CD4-positive, alpha-beta T cell treated with Interleukin-17A for 1 hour (primary cell): ENCODE measurements at regions not wholly inside any gene's neighbourhood (a gene's known extent, or its start where the extent isn't known, plus 50 kb on each side); places are given as distances from the start of the nearest gene placed in this dataset.

Experiments used
- DNase-seq: peaks from one replicate; pipeline ENCODE4 v3.0.0-alpha.2; 2020

DNA sequence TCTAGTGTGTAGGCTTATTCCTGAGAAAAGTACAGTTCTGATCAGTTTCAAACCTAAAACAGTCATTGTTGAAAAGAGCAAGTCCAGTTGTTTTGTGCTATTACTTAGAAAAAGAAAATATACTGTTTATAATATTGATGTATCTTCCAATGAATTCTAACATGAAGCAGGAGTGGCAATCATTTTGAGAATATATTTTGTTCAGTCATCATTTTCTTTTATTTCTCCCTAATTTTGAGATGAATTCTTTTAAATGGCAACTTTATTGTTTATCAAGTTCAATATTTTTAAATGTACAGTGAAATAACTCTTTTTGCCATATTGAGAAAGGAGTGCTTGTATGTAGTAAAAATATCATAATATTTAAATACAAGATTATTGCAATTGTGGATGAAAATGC lies 862.2 kb upstream of the MDGA2 start:
- no peak for DNase-seq

DNA sequence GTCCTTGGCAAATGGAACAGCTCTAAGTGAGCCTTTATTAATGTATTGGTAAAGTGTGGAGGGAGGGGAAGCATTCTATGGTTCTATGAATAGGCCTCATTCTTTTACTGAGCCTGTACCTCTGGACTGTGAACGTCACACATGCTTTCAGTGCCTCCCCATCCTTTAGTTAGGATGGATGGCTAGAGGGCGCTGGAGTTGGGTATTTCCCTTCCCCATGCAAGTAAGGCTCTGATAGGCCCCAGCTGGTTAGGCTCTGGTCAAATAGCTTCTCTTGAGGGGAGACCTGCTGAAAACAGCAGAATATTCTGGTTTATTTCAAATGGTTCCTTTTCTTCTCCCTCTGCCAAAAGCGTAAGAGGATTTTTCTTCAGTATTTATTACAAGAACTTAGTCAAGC lies 860.9 kb upstream of the MDGA2 start:
- DNase-seq, result no peak

DNA sequence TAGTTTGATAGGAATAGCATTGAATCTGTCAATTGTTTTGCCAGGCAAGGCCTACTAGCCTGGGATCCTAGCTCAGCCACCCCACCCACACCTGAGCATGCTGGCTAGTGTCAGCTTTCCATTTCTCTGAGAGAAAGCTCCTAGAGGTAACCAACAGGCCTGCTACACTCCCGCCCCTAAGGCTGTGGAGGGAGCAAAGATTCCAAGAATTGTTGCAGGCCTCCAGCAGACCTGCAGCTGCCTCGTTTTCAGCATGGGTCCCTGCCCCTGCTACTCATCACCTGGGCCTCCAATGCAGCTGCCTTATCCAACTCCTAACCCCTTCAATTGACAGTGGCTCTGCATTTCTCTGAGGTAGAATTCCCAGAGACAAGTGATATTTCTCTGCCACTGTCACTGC lies 852.4 kb upstream of the MDGA2 start:
- DNase-seq, result no peak

GRCh38 chr14:48526307-48526706 lies 850.9 kb upstream of the MDGA2 start:
- DNase-seq, result no peak

- no peak for DNase-seq
Measured at GRCh38 chr14:48504921-48505320, 829.5 kb upstream of the MDGA2 start.

GRCh38 chr14:48490756-48491155 lies 815.4 kb upstream of the MDGA2 start:
- no peak for DNase-seq

DNA sequence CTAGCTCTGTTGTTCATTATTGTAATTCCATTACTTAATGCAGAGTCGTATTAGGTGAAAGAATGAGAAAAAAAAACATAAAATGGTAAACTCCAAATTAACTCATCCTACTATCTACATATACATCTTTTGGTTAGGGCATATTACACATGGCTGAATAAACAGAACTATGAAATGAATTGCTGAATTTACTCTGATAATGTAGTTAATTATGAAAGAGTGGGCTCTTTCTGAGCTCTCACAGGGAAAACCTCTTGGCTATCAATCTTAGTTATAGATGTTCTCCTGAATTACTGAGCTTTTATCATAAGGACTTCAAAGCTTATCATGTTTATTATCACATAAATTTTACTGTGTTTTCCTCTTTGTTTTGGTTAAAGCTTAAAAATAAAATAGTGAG lies 798.5 kb upstream of the MDGA2 start:
- no peak for DNase-seq

GRCh38 chr14:48456051-48456450 lies 780.6 kb upstream of the MDGA2 start:
- DNase-seq, result no peak

DNA sequence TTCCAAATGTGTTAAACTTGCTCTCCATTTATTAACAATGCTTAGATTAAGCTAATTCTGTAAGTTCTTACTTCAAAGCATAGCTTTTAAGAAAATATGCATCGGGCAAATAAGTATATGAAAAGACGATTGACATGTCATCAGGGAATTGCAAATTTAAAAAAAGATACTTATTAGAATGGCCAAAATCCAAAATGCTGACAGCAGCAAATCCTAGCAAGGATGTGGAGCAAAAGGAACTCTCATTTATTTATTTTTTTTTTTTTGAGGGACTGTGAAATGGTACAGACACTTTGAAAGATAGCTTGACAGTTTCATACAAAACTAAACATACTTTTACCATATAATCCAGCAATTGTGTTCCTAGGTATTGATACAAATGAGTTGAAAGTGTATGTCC lies 779.5 kb upstream of the MDGA2 start:
- no peak for DNase-seq

DNA sequence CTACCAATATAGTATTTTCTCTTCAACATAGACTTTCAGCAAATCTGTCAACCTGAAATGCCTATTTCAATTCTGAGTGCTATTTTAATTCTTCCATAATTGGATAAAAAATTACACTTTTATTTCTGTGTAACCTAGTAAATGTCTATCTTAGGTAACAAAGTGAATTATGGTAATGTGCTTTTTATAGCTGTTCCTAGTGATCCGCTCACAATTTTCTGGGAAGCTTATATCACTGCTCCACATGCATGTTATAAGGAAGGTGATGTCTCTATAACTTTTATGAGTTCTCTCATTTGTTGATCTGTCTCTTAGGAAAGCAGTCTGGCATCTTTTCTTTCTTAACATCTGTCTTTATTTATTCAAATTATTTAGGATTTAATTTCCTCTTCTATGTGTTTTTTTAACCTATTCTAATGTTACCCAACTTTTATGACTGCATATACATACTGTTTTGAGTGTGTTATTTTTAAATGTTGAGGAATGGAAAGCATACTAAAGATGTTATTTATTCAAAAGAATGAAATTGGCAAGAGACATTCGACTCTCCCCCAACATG lies 777.1 kb upstream of the MDGA2 start:
- DNase-seq, result no peak

DNA sequence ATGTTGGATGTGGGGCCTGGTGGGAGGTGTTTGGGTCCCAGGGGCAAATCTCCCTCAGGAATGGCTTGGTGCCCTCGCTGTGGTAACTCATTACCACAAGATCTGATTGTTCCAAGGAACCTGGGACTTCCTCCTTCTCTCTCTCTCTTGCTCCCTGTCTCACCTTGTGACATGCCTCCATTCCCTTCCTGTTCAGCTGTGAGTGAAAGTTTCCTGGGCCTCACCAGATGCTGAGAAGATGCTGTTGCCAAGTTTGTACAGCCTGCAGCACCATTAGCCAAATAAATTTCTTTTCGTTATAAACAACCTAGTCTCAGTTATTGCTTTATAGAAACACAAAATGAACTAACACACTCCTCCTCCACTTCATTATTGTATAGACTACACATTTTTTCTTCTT lies 759.8 kb upstream of the MDGA2 start:
- no peak for DNase-seq

DNA sequence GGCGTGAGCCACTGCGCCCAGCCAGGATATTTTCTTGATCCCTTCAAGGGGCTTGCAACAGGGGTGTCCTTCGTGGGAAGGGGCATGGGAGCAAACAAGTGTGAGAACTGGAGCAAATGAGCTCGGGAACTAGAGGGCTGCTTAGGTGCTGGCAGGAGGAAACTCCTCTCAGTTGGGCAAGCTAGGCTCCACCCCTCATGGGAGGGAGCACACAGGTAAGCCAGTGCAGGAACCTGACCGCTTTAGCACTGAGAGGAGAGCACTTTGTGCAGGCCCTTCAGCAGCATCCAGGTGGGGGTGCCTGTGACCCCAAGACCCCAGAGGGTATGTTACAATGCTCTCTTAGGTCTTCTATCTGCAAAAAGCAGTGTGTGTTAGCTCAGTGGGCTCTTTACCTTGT lies 755.4 kb upstream of the MDGA2 start:
- DNase-seq, result no peak

GRCh38 chr14:48429512-48429911 lies 754.1 kb upstream of the MDGA2 start:
- no peak for DNase-seq

DNA sequence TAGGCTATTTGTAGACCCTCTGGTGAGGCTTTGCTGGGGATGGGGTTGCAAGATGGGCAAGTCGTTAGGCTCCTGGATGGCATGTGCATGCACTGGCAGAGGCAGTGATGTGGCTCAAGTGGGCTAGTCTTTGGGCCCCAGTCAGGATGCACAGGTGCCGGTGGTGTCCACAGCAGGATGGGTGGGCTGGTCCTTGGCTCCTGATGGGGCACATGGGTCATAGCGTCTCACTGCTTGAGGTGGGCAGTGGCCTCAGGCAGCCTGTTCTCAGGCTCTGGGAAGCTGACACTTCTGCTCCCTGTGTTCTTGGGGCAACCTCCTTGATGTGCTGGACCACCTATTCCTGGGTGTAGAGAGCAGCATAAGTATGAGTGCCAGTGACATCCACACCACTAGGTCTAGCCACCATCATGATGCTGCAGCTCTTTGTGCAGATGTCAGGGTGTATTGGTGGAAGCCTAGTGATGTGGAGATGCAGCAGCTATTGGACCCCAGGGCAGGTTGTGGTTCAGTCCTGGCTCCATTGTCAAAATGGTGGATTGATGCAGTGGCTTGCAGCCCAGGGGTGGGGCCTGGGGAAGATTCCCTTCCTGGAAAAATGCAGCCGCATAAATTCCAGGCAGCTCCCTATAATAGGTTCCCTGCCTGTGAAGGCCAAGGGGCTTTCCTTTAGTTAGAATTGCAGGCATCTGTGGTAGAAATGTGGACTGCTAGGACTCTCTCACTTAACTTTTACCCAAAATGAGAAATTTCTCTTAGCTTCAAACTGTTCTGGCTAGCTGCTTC lies 742.5 kb upstream of the MDGA2 start:
- DNase-seq, result no peak

DNA sequence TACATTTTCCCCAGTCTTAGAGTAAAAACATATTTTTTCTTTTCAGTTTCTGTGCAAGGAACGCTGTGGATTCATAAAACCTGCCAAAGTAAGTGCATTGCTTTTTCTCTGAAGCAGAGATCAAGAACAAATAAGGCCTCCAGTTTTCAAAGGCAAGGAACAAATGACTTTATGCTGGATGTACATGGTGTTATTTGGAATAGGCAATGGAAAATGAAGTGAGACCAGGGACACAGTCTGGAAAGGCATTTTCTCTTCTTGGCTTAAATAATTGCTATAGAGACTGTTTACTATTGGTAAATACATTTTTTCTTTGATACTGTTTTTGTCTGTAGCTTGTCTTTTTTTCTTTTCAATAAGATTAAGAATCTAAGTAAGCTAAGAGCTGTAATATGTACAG lies 725.9 kb upstream of the MDGA2 start:
- no peak for DNase-seq

- no peak for DNase-seq
Measured at GRCh38 chr14:48398675-48399282, 723.4 kb upstream of the MDGA2 start.

GRCh38 chr14:48391661-48392060 lies 716.3 kb upstream of the MDGA2 start:
- no peak for DNase-seq

- DNase-seq, result no peak
Measured at GRCh38 chr14:48390346-48390745, 714.9 kb upstream of the MDGA2 start.

- no peak for DNase-seq
Measured at GRCh38 chr14:48384821-48385220, 709.4 kb upstream of the MDGA2 start.

GRCh38 chr14:48382961-48383360 lies 707.6 kb upstream of the MDGA2 start:
- no peak for DNase-seq

DNA sequence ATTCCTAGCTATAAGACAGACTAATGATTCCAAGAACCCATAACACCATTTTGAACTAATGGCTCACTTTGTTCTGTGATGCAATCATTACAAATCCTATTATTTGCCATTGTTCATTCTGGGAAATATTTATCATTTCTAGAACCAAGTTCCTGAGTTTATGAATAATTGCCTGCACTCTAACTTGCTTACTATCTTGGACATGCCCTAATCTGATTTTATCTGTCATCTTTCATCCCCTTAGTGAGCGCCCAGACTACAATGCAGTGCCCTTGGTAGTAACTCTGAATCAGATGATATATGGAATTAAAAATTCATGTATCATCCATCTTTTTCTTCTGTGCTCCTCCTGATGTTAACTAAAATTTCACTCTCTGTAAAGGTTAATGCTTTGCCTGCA lies 703.1 kb upstream of the MDGA2 start:
- no peak for DNase-seq

GRCh38 chr14:48373981-48374380 lies 698.6 kb upstream of the MDGA2 start:
- DNase-seq, result no peak

DNA sequence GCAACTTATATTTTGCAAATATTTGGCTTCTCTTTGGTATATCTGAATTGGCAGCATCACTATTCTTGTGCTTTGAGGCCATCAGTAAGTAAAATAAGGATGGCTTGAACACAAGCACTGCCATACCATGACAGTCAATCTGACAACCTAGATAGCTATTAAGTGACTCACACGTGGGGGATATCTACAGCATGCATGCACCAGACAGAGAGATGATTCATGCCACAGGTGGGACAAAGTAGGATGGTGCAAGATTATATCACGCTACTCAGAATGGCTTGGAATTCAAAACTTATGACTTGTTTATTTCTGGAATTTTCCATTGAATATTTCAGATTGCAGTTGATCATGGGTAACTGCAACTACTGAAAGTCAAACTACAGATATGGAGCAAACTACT lies 675.6 kb upstream of the MDGA2 start:
- DNase-seq, result no peak

DNA sequence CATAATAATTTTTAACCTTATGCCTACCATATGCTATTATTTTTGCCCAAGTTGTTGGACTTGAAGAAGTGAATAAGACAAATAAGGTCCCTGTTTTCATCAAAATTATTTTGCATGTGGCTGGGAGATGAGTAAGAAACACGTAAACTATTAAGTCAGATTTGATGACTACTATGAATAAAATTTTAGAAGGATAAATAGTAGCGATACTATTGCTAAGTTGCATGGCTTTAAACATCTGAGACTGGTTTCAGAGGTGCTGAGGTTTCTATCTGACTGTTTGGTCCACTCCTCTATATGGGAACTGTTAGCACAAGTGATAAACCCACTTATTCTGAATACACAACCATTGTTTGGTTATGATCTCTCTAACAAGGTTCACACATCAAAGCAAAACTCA lies 674.3 kb upstream of the MDGA2 start:
- DNase-seq, result no peak

DNA sequence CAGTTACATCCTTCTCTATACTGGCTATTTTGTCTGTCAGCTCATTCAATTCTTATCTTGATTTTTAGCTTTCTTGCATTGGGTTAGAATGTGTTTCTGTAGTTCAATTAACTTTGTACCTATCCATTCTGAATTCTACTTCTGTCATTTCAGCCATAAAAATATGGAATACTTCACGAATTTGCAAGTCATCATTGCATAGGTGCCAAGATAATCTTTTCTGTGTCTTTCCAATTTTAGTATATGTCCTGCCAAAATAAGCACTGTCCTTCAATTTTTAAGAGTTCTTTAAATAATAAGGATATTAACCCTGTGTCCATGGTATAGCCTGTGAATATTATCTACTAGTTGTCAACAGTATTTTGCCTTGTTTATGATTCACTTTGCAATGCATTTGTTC lies 665.7 kb upstream of the MDGA2 start:
- DNase-seq, result no peak
